C4-2B (cell line): ENCODE measurements at regions not wholly inside any gene's neighbourhood (a gene's known extent, or its start where the extent isn't known, plus 50 kb on each side); places are given as distances from the start of the nearest gene placed in this dataset.

Experiments
- H3K27ac ChIP-seq: fragments of 450-650 bp; 2 replicates; pipeline ENCODE4 v1.5.1; 2017
- CTCF ChIP-seq: fragments of 450-650 bp; conservative IDR thresholded peaks from 2 replicates; pipeline ENCODE4 v1.5.1; 2017; ENCODE audit warnings: mild to moderate bottlenecking
- ZFX ChIP-seq: fragments of 450-650 bp; IDR thresholded peaks from 2 replicates; pipeline ENCODE4 v1.6.1; 2017

- no peak for TF ChIP-seq ZFX
- TF ChIP-seq CTCF = no peak
- H3K27ac ChIP-seq = no peak overlapping the region
Measured at GRCh38 chr6:91267246-91267645, 680.4 kb upstream of the MAP3K7 start.

- H3K27ac ChIP-seq = no peak overlapping the region
- no peak for TF ChIP-seq ZFX
- TF ChIP-seq CTCF = no peak
Measured at GRCh38 chr6:91266156-91266555, 679.3 kb upstream of the MAP3K7 start.

- no peak overlapping the region for H3K27ac ChIP-seq
- TF ChIP-seq CTCF = no peak
- TF ChIP-seq ZFX = no peak
Measured at GRCh38 chr6:91243436-91243835, 656.6 kb upstream of the MAP3K7 start.

GRCh38 chr6:91242614-91242949, 655.7 kb upstream of the MAP3K7 start:
- TF ChIP-seq CTCF = no peak
- no peak for TF ChIP-seq ZFX

GRCh38 chr6:91241946-91242613, 655.2 kb upstream of the MAP3K7 start:
- H3K27ac ChIP-seq = no peak overlapping the region
- TF ChIP-seq ZFX (no peak), CTCF (no peak)

More at GRCh38 chr6:91242614-91242949, 655.7 kb upstream of the MAP3K7 start:
- no peak overlapping the region for H3K27ac ChIP-seq

GRCh38 chr6:91240878-91241603, 654.2 kb upstream of the MAP3K7 start:
- TF ChIP-seq CTCF (no peak), ZFX (no peak)
- H3K27ac ChIP-seq = no peak overlapping the region

GRCh38 chr6:91221072-91221720, 634.3 kb upstream of the MAP3K7 start:
- no peak for TF ChIP-seq CTCF
- no peak overlapping the region for H3K27ac ChIP-seq
